NT2/D1 (cell line): ENCODE measurements at regions not wholly inside any gene's neighbourhood (a gene's known extent, or its start where the extent isn't known, plus 50 kb on each side); places are given as distances from the start of the nearest gene placed in this dataset.
"Not testable (repeated sequence)": the region's sequence is repeated elsewhere in the genome, so short reads cannot be mapped to it uniquely, and the experiment has no call there.

Experiments used
- DNase-seq: peaks from one replicate; pipeline ENCODE4 v3.0.0-alpha.2; 2011; ENCODE audit warnings: low read depth, low spot score
- H3K27me3 ChIP-seq: 2 replicates; pipeline ENCODE4 v1.6.0; 2011; ENCODE audit warnings: mild to moderate bottlenecking; ENCODE audit not compliant: insufficient read length, insufficient read depth
- H3K36me3 ChIP-seq: 2 replicates; pipeline ENCODE4 v1.6.1; 2011; ENCODE audit warnings: mild to moderate bottlenecking, low read length, mixed read lengths; ENCODE audit not compliant: insufficient read depth, insufficient read length
- H3K4me1 ChIP-seq: 2 replicates; pipeline ENCODE4 v1.5.1; 2011; ENCODE audit not compliant: insufficient read depth, insufficient read length
- H3K4me3 ChIP-seq: 2 replicates; pipeline ENCODE4 v1.5.1; 2011; ENCODE audit warnings: low read depth; ENCODE audit not compliant: insufficient read length
- H3K9ac ChIP-seq: 2 replicates; pipeline ENCODE4 v1.6.0; 2011; ENCODE audit warnings: low read depth; ENCODE audit not compliant: insufficient read length
- H3K9me3 ChIP-seq: 2 replicates; pipeline ENCODE4 v1.5.1; 2011; ENCODE audit warnings: mild to moderate bottlenecking, low read length; ENCODE audit not compliant: insufficient read depth
- SUZ12 ChIP-seq: IDR thresholded peaks from 2 replicates; pipeline ENCODE4 v1.6.1; 2011; ENCODE audit not compliant: insufficient read length, insufficient read depth; ENCODE audit errors: extremely low read depth
- YY1 ChIP-seq: IDR thresholded peaks from 2 replicates; pipeline ENCODE4 v1.6.1; 2011; ENCODE audit not compliant: insufficient read length, insufficient read depth
- ZNF274 ChIP-seq: IDR thresholded peaks from 2 replicates; pipeline ENCODE4 v1.6.1; 2011; ENCODE audit warnings: mild to moderate bottlenecking, low read depth, low read length

- Histone ChIP-seq H3K9ac (no peak overlapping the region), H3K27me3 (no peaks in the 10 kb centered on the region), H3K4me3 (no peak overlapping the region), H3K4me1 (no peaks in the 10 kb centered on the region), H3K9me3 (no peaks in the 10 kb centered on the region), H3K36me3 (no peaks in the 10 kb centered on the region)
- DNase-seq, result no peak
- TF ChIP-seq SUZ12 (no peak), YY1 (no peak), ZNF274 (no peak)
These were observed 380.3 kb downstream of the CCER1 start for GRCh38 chr12:90574676-90575075.

GRCh38 chr12:90572778-90573177 lies 382.2 kb downstream of the CCER1 start:
- no peaks in the 10 kb centered on the region for H3K36me3 ChIP-seq
- no peak overlapping the region for H3K9ac ChIP-seq
- H3K4me1 ChIP-seq, result no peaks in the 10 kb centered on the region
- no peaks in the 10 kb centered on the region for H3K9me3 ChIP-seq
- no peak for DNase-seq
- TF ChIP-seq YY1 (no peak), SUZ12 (no peak), ZNF274 (no peak)
- H3K27me3 ChIP-seq, result no peaks in the 10 kb centered on the region
- H3K4me3 ChIP-seq, result no peak overlapping the region

DNA sequence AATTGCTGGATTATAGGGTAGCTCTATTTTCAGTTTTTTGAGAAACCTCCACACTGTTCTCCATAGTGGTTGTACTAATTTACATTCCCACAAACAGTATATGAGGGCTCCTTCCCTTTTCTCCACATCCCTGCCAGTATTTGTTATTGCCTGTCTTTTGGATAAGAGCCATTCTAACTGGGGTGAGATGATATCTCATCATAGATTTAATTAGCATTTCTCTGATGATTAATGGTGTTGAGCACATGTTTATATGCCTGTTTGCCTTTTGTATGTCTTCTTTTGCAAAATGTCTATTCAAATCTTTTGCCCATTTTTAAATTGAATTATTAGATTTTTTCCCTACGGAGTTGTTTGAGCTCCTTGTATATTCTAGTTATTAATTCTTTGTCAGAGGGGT lies 385.3 kb downstream of the CCER1 start:
- H3K4me3 ChIP-seq, result no peak overlapping the region
- TF ChIP-seq SUZ12 (no peak), ZNF274 (no peak), YY1 (no peak)
- no peaks in the 10 kb centered on the region for H3K36me3 ChIP-seq
- no peaks in the 10 kb centered on the region for H3K4me1 ChIP-seq
- no peaks in the 10 kb centered on the region for H3K27me3 ChIP-seq
- no peak for DNase-seq
- H3K9me3 ChIP-seq, result peaks cover 20% of the 10 kb centered on the region; the same call in 1 of the 2 replicates
- no peak overlapping the region for H3K9ac ChIP-seq

DNA sequence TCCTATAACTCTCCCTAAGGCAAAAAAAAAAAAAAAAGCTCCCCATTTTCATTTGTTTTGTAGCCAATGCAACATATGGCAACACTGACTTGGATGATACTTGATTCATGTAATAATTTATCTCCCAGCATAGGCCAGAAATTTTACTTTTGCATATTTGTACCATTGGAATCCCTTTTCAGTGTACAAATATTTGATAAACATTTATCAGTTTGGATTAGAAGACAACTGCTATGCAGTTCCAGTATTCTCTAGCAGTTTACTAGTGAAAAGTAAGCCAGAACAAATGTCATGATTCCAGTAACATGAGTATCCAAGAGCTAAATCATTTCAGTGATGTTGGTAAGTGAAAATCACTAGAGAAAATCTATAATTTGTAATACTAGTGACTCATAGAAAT lies 392.3 kb downstream of the CCER1 start:
- Histone ChIP-seq H3K9ac (no peak overlapping the region), H3K36me3 (no peaks in the 10 kb centered on the region), H3K4me1 (no peaks in the 10 kb centered on the region), H3K27me3 (no peaks in the 10 kb centered on the region), H3K4me3 (no peak overlapping the region), H3K9me3 (peaks cover 20% of the 10 kb centered on the region; the same call in 1 of the 2 replicates)
- DNase-seq, result no peak
- TF ChIP-seq YY1 (no peak), ZNF274 (no peak), SUZ12 (no peak)

GRCh38 chr12:90548595-90548994 lies 406.4 kb downstream of the CCER1 start:
- Histone ChIP-seq H3K9me3 (no peaks in the 10 kb centered on the region), H3K4me3 (no peak overlapping the region), H3K4me1 (no peaks in the 10 kb centered on the region), H3K36me3 (no peaks in the 10 kb centered on the region), H3K27me3 (no peaks in the 10 kb centered on the region), H3K9ac (no peak overlapping the region)
- no peak for TF ChIP-seq ZNF274
- TF ChIP-seq YY1, result no peak
- no peak for TF ChIP-seq SUZ12
- no peak for DNase-seq

DNA sequence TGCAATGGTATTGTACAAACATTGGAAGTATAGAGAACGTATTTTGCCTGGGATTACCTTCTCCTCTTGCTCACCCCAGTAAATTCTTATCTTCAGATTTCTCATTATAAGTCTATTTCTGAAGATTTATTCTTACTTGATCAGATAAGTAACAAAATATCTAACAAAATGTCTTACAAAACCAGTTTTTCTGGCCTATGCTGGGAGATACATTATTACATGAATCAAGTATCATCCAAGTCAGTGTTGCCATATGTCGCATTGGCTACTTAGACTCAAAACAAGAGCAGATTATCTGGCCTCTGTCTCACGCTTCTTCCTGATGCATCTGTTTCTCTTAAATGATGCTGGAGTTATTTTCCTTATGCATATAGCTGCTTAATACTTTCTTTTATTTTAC lies 408.5 kb downstream of the CCER1 start:
- no peak for DNase-seq
- Histone ChIP-seq H3K4me3 (no peak overlapping the region), H3K36me3 (no peaks in the 10 kb centered on the region), H3K9ac (no peak overlapping the region), H3K4me1 (no peaks in the 10 kb centered on the region), H3K27me3 (no peaks in the 10 kb centered on the region), H3K9me3 (no peaks in the 10 kb centered on the region)
- TF ChIP-seq ZNF274 (no peak), YY1 (no peak), SUZ12 (no peak)

DNA sequence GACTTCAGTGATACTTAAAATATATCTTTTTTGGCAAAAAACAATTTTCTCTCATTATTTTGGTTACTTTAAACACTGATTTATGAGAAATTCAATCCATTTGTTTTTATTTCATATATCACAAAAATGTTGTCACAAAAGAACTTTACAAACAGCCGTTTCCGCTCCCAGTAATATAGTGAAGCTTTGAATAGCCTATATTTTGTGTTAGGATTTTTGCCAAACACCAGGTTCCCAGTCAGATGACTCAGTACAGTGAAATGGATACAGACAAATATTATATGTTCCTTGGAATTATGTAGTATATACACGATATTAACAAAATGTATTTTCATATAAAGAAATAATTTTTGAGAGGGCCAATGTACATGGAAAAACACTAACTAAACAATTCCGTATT lies 411.1 kb downstream of the CCER1 start:
- Histone ChIP-seq H3K9me3 (no peaks in the 10 kb centered on the region), H3K27me3 (no peaks in the 10 kb centered on the region), H3K36me3 (no peaks in the 10 kb centered on the region), H3K4me1 (no peaks in the 10 kb centered on the region), H3K9ac (no peak overlapping the region), H3K4me3 (no peak overlapping the region)
- no peak for TF ChIP-seq YY1
- TF ChIP-seq ZNF274, result no peak
- no peak for TF ChIP-seq SUZ12
- no peak for DNase-seq

GRCh38 chr12:90543374-90543773 lies 411.6 kb downstream of the CCER1 start:
- Histone ChIP-seq H3K4me3 (no peak overlapping the region), H3K9ac (no peak overlapping the region), H3K9me3 (no peaks in the 10 kb centered on the region), H3K27me3 (no peaks in the 10 kb centered on the region), H3K4me1 (no peaks in the 10 kb centered on the region), H3K36me3 (no peaks in the 10 kb centered on the region)
- no peak for TF ChIP-seq SUZ12
- TF ChIP-seq YY1, result no peak
- no peak for TF ChIP-seq ZNF274
- DNase-seq, result no peak

DNA sequence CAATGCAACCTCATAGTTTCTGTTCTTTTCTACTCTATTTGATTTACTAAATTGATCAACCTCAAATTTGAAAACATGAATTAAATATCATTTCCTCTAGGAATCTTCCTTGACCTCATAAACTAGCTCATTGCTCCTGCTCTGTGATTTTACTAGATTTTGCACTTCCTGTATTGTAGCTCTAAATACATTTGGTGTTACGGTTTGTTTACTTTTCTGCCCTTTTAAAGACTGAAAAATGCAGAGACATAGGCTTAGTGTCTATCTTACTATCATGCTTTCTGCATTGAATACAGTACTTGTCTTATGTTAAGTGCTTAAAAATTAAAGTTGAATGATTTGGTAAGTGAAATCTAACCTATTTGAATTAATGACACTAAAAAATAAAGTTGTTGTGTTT lies 412.1 kb downstream of the CCER1 start:
- H3K9ac ChIP-seq, H3K36me3 ChIP-seq, H3K4me1 ChIP-seq, H3K4me3 ChIP-seq, DNase-seq, H3K9me3 ChIP-seq, H3K27me3 ChIP-seq: not testable (repeated sequence)

GRCh38 chr12:90533828-90534227 lies 421.1 kb downstream of the CCER1 start:
- not testable (repeated sequence) for H3K36me3 ChIP-seq, H3K9me3 ChIP-seq, H3K4me3 ChIP-seq, H3K4me1 ChIP-seq, H3K27me3 ChIP-seq, H3K9ac ChIP-seq, DNase-seq
